ENCODE measurements at regions not wholly inside any gene's neighbourhood (a gene's known extent, or its start where the extent isn't known, plus 50 kb on each side); places are given as distances from the start of the nearest gene placed in this dataset.
"Not testable (repeated sequence)": the region's sequence is repeated elsewhere in the genome, so short reads cannot be mapped to it uniquely, and the experiment has no call there.

- DNase-seq (ENCODE audit: low read depth): no peak
These were observed 483.5 kb downstream of the UTRN start for GRCh38 chr6:144768551-144769075.

GRCh38 chr6:144769142-144769541 lies 484.0 kb downstream of the UTRN start:
- no peak for DNase-seq (ENCODE audit: low read depth)

GRCh38 chr6:144776031-144776819 lies 491.1 kb downstream of the UTRN start:
- no peak for DNase-seq (ENCODE audit: low read depth)

DNA sequence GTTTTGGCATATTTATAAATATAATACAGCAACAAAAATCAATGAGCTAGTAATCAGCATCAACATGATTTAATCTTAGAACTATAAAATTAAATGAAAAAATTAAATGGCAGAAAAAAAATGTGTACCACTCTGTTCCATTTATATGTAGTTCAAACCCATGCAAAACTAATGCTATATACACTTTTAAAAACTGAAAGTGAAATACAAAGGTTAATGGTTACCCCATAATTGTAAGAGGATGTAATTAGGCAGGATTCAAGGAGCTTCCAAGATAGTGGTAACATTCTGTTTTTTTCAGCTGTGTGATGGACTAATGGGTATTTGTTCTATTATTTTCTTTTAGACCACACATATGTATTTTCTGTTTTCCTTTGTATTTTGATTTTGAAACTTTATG lies 492.1 kb downstream of the UTRN start:
- DNase-seq (ENCODE audit: low read depth): no peak

DNA sequence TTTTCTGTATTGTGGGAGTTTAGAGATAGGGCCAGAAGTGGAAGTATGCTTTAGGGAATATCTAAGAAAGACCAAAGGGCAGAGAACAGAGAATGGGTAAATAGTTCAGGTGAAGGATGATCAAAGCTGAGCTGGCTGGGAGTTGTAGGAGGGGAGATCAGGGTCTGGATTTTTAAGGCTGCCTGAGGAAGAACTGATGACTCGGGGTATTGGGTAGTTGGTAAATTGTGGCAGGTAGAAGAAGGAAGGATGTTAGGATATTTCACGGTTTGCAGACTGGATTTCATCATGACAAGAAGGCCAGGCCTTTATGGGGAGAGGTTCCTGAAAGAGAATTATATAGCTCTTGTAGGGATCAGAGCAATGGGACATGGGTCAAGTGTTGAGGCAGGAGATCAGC lies 492.9 kb downstream of the UTRN start:
- DNase-seq (ENCODE audit: low read depth): no peak

- no peak for DNase-seq (ENCODE audit: low read depth)
These were observed 493.8 kb downstream of the UTRN start for GRCh38 chr6:144778773-144779492.

DNA sequence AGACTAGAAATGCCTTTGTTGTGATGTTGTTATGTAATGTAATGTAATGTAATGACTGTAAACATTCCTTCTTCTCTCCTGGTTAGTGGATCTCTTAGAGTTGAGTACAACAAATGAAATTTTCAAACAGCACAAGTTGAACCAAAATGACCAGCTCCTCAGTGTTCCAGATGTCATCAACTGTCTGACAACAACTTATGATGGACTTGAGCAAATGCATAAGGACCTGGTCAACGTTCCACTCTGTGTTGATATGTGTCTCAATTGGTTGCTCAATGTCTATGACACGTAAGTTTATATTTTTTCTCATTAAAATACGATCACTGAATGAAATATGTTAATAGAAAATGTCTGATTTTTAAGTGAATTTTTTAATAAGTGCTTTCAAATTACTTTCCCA lies 496.7 kb downstream of the UTRN start:
- no peak for DNase-seq (ENCODE audit: low read depth)

- no peak for DNase-seq (ENCODE audit: low read depth)
These were observed 497.5 kb downstream of the UTRN start for GRCh38 chr6:144782634-144783033.

DNA sequence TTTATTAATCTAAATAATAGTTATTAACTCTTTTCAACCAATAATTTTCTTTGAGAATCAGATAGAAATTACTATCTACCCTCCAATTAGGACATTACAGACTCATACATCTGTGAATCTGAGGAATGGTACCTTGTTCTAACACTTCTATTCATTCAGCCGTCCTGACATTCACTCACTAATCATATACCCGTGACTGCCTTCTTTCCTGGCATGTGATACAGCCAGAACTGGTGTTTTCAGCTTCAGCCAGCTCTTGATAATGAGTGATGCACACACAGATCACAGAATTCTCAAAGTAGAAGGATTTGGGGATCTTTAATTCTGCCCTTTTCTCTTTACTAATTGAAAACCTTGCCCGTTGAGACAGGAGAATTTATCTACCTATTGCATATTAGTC lies 499.9 kb downstream of the UTRN start:
- no peak for DNase-seq (ENCODE audit: low read depth)

DNA sequence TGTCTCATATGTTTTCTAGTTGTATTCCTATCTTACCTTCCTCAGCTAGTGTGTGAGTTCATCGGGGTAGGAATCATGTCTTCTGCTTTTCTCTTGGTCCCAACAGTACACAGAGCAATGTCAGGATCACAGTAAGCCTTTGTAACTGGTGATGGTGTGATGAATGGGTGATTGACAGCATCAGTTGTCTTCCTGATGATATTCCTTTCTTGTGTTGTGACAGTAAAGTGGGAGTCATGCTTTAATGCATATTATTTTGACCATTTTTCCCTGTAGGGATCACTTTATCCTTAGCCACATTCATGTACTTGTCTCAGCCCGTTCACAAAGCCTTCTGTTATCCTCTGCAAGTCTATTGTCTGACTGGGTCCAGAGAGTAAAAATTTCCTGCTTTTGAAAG lies 501.7 kb downstream of the UTRN start:
- no peak for DNase-seq (ENCODE audit: low read depth)

GRCh38 chr6:144793744-144794143 lies 508.6 kb downstream of the UTRN start:
- DNase-seq (ENCODE audit: low read depth): no peak

GRCh38 chr6:144795022-144795421 lies 509.9 kb downstream of the UTRN start:
- not testable (repeated sequence) for DNase-seq (ENCODE audit: low read depth)

GRCh38 chr6:144796070-144796469 lies 510.9 kb downstream of the UTRN start:
- no peak for DNase-seq (ENCODE audit: low read depth)

GRCh38 chr6:144797881-144798589 lies 512.9 kb downstream of the UTRN start:
- DNase-seq (ENCODE audit: low read depth): no peak

GRCh38 chr6:144804246-144804790 lies 519.2 kb downstream of the UTRN start:
- DNase-seq (ENCODE audit: low read depth): no peak

DNA sequence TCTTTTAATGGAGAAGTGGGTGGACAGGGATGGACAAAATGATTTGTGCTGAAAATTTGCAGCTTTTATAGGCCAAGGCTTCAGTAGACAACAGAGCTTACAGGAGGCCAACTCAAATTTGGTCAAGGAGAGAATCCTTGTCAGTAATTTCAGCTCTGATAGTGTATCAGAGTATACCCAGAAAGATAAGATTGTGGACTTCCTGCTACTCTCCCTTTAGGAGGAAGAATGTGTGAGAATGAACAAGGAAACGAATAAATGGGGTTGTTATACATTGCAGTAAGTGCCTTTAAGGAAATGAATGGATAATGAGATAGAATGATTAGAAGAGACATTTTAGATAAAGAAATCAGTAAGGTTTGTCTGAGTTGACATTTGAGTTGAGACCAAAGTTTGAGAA lies 519.9 kb downstream of the UTRN start:
- DNase-seq (ENCODE audit: low read depth): no peak

DNA sequence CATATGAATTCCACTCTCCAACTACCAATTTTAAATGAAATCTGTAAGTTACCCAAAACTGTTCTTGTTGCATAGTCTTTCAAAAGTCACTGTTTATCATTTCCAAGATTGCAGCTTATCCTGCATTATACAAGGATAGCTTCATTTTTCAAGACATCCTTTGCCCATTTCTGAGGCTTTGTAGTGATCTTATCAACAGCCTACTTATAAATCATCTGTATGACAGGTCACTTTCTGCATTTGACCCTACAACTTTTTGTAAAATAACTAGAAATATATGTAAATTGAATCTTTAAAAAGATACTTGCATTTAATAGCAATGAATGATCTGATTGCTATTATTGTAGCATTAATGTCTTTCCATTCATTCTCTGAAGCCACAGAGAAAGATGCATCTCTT lies 521.1 kb downstream of the UTRN start:
- DNase-seq (ENCODE audit: low read depth): no peak

- no peak for DNase-seq (ENCODE audit: low read depth)
These were observed 524.0 kb downstream of the UTRN start for GRCh38 chr6:144809120-144809519.

GRCh38 chr6:144809969-144810368 lies 524.8 kb downstream of the UTRN start:
- no peak for DNase-seq (ENCODE audit: low read depth)

- DNase-seq (ENCODE audit: low read depth): no peak
These were observed 526.0 kb downstream of the UTRN start for GRCh38 chr6:144811140-144811539.

- DNase-seq (ENCODE audit: low read depth): no peak
These were observed 531.8 kb downstream of the UTRN start for GRCh38 chr6:144816936-144817335.

DNA sequence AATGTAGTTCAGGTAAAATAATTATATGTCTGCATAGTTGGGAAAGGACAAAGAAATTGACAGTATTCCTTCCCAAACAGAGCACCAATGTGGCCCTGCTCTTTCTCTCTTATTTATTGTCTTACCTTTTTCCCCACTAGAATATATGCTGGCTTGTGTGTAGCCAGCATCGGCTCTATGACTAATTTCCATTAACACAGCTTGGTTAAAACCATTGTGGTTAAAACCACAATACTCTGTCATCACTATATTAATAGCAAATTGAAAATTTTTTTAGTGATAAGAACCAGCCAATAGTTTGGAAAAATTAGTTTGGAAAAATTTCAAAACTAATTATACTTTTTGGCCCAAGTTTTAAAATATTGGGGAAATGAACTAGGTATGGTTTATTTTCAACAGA lies 535.1 kb downstream of the UTRN start:
- no peak for DNase-seq (ENCODE audit: low read depth)
